ENCODE measurements at regions not wholly inside any gene's neighbourhood (a gene's known extent, or its start where the extent isn't known, plus 50 kb on each side); places are given as distances from the start of the nearest gene placed in this dataset.

- Histone ChIP-seq H3K4me1 (no peaks in the 10 kb centered on the region), H3K9me3 (no peaks in the 10 kb centered on the region), H3K27ac (no peak overlapping the region), H3K36me3 (no peaks in the 10 kb centered on the region), H3K4me3 (no peak overlapping the region), H3K27me3 (no peaks in the 10 kb centered on the region)
- in situ Hi-C loops (cut with MboI; ENCODE audit: low sequenced_read_pairs in 4 of 4) = no loop called here
- ATAC-seq = no peak
- intact Hi-C loops (cut with DNase I; ENCODE audit: low total_unique reads) = no loop called here
- TF ChIP-seq, protein P1, sequence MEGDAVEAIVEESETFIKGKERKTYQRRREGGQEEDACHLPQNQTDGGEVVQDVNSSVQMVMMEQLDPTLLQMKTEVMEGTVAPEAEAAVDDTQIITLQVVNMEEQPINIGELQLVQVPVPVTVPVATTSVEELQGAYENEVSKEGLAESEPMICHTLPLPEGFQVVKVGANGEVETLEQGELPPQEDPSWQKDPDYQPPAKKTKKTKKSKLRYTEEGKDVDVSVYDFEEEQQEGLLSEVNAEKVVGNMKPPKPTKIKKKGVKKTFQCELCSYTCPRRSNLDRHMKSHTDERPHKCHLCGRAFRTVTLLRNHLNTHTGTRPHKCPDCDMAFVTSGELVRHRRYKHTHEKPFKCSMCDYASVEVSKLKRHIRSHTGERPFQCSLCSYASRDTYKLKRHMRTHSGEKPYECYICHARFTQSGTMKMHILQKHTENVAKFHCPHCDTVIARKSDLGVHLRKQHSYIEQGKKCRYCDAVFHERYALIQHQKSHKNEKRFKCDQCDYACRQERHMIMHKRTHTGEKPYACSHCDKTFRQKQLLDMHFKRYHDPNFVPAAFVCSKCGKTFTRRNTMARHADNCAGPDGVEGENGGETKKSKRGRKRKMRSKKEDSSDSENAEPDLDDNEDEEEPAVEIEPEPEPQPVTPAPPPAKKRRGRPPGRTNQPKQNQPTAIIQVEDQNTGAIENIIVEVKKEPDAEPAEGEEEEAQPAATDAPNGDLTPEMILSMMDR (IDR thresholded peaks at IDR 0.05 in 4 of 5, conservative IDR thresholded peaks at IDR 0.05 in 1 of 5) = no peak
- no peak for TF ChIP-seq POLR2A (IDR thresholded peaks at IDR 0.05)
- no peak for DNase-seq
Measured at GRCh38 chr2:6545336-6545735, 320.4 kb downstream of the CMPK2 start.

GRCh38 chr2:6545795-6546194, 319.9 kb downstream of the CMPK2 start:
- Histone ChIP-seq H3K36me3 (no peaks in the 10 kb centered on the region), H3K9me3 (no peaks in the 10 kb centered on the region), H3K4me1 (no peaks in the 10 kb centered on the region), H3K27ac (no peak overlapping the region), H3K4me3 (no peak overlapping the region), H3K27me3 (no peaks in the 10 kb centered on the region)
- in situ Hi-C loops (cut with MboI; ENCODE audit: low sequenced_read_pairs in 4 of 4) (no loop called here), intact Hi-C loops (cut with DNase I; ENCODE audit: low total_unique reads) (no loop called here)
- no peak for ATAC-seq
- DNase-seq = no peak
- TF ChIP-seq POLR2A (IDR thresholded peaks at IDR 0.05) = no peak
- TF ChIP-seq, protein P1 (IDR thresholded peaks at IDR 0.05 in 4 of 5, conservative IDR thresholded peaks at IDR 0.05 in 1 of 5) = no peak

DNA sequence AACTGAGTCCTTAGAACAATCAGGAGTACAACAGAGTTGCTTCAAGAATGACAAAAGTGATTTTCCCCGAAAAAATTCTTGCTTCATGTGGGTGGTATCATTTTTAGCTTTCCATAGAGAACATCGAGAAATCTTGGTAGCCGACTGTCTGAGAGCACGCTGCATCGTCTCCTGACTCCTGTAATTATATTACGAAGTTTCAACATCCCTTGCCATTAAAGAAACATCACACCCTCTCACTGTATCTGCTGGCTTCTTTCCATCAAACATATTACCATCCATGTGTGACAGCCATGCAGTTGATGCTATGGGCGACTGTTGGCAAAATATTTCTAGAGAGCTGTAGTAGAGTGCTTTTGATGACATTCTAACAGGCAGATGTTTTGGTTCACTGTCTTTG, 311.2 kb downstream of the CMPK2 start:
- Histone ChIP-seq H3K4me3 (no peak overlapping the region), H3K9me3 (no peaks in the 10 kb centered on the region), H3K27me3 (no peaks in the 10 kb centered on the region), H3K27ac (no peak overlapping the region), H3K36me3 (no peaks in the 10 kb centered on the region), H3K4me1 (no peaks in the 10 kb centered on the region)
- in situ Hi-C loops (cut with MboI; ENCODE audit: low sequenced_read_pairs in 4 of 4) = no loop called here
- DNase-seq = no peak
- no peak for ATAC-seq
- TF ChIP-seq, protein P1 (IDR thresholded peaks at IDR 0.05 in 4 of 5, conservative IDR thresholded peaks at IDR 0.05 in 1 of 5) = no peak
- no peak for TF ChIP-seq POLR2A (IDR thresholded peaks at IDR 0.05)
- intact Hi-C loops (cut with DNase I; ENCODE audit: low total_unique reads) = no loop called here

GRCh38 chr2:6556755-6557154, 309.0 kb downstream of the CMPK2 start:
- intact Hi-C loops (cut with DNase I; ENCODE audit: low total_unique reads) (no loop called here), in situ Hi-C loops (cut with MboI; ENCODE audit: low sequenced_read_pairs in 4 of 4) (no loop called here)
- Histone ChIP-seq H3K4me1 (no peaks in the 10 kb centered on the region), H3K27me3 (no peaks in the 10 kb centered on the region), H3K4me3 (no peak overlapping the region), H3K27ac (no peak overlapping the region), H3K9me3 (no peaks in the 10 kb centered on the region), H3K36me3 (no peaks in the 10 kb centered on the region)
- TF ChIP-seq, protein P1 (IDR thresholded peaks at IDR 0.05 in 4 of 5, conservative IDR thresholded peaks at IDR 0.05 in 1 of 5) = no peak
- TF ChIP-seq POLR2A (IDR thresholded peaks at IDR 0.05) = no peak
- ATAC-seq (no peak), DNase-seq (no peak)

- Histone ChIP-seq H3K4me3 (no peak overlapping the region), H3K27me3 (no peaks in the 10 kb centered on the region), H3K4me1 (no peaks in the 10 kb centered on the region), H3K9me3 (no peaks in the 10 kb centered on the region), H3K36me3 (no peaks in the 10 kb centered on the region), H3K27ac (no peak overlapping the region)
- in situ Hi-C loops (cut with MboI; ENCODE audit: low sequenced_read_pairs in 4 of 4) = no loop called here
- no peak for TF ChIP-seq POLR2A (IDR thresholded peaks at IDR 0.05)
- TF ChIP-seq, protein P1 (IDR thresholded peaks at IDR 0.05 in 4 of 5, conservative IDR thresholded peaks at IDR 0.05 in 1 of 5) = no peak
- DNase-seq = no peak
- no peak for ATAC-seq
- intact Hi-C loops (cut with DNase I; ENCODE audit: low total_unique reads) = no loop called here
Measured at GRCh38 chr2:6557737-6558136, 308.0 kb downstream of the CMPK2 start.

Data from gastrocnemius medialis (tissue), 4 donors.